GM19395 (cell line): ENCODE measurements at regions not wholly inside any gene's neighbourhood (a gene's known extent, or its start where the extent isn't known, plus 50 kb on each side); places are given as distances from the start of the nearest gene placed in this dataset.
"Not testable (repeated sequence)": the region's sequence is repeated elsewhere in the genome, so short reads cannot be mapped to it uniquely, and the experiment has no call there.

Experiments
- ATAC-seq: cut with Tn5 transposase; IDR thresholded peaks from one replicate; pipeline ENCODE4 v1.9.1; 2021; ENCODE audit warnings: mild to moderate bottlenecking, moderate library complexity; ENCODE audit not compliant: unreplicated experiment

DNA sequence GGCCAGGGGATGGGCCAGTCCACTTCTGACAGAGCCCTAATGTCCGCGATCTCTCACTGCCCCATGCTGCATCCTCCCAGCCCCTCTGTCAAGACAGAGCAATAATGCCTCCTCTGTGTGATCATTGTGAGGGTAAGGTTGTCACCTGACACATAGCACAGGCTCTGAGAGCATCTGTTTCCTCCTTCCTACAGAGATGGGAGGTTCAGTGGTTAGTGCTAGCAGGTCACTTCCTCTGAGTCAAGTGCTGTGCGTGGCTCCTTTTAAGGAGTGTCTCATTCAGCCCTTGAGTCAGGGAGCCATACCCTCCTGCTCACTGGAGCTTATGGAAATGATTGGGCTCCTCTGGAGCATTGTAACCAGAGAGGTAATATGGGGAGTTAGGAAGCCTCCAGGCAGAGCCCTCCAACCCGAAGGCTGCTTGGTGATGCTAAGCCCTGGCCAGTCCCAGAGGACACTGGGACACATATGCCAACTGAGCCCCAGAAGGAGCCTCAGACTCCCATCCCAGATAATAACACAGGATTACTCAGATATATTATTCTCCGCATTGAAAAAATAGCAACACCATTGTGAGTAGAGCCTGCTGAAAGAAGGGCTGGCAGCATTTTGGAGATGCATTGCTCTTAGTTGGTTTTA, 189.0 kb downstream of the GALNT1 start:
- no peak for ATAC-seq

DNA sequence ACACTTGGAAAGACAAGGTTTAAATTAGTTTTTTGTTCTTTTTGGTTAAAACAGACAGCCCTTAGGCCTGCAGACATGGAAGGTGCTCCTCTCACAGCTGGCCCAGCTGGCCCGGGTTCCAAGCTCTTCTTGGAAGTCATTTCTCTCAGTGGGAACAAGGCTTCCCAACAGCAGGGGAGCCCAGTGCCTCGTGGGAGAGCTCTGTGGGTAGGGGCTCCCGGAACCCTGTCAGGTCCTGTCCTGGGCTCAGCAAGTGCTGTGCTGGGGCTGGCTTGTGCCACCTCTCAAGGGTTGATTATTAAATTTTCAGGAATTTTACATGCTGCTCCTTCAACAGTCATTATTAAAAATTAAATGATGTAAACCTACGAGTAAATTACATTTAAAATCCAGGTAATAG, 189.6 kb downstream of the GALNT1 start:
- ATAC-seq, result no peak

DNA sequence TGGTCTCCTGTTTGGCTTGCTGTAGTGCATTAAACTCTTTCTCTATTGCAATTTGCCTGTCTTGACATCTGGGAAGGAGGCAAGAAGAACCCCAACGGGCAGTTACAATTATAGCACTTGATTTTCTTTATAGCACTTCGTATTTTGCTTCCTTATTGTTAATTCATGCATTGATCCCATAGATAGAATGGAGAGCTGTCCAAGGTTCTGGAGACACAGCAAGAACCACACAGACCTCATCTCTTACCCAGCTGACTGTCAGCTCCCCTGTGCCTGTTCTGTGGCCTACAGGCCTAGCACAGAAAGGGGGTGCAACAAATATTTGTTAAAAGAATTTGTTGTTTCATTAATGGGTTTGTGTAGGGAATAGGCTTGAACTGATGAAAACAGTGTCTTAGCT, 194.3 kb downstream of the GALNT1 start:
- no peak for ATAC-seq

DNA sequence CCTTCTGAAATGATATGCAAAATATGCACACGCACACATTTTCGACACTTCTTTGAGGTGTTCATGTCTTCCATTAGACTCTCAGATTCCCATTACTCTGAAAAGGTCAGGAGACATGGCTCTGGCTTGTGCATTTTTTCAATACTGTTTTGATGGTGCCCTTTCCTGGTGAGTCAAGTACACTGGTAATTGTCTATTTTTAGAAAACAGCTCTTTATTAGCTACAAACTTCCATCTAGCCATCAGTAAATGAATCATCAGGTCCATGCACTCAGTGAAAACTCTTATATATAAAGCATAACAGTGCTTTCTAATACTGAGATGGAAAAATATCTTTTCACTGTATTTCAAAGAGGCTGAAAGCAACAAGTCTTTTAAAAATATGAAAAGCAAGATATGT, 194.9 kb downstream of the GALNT1 start:
- no peak for ATAC-seq

DNA sequence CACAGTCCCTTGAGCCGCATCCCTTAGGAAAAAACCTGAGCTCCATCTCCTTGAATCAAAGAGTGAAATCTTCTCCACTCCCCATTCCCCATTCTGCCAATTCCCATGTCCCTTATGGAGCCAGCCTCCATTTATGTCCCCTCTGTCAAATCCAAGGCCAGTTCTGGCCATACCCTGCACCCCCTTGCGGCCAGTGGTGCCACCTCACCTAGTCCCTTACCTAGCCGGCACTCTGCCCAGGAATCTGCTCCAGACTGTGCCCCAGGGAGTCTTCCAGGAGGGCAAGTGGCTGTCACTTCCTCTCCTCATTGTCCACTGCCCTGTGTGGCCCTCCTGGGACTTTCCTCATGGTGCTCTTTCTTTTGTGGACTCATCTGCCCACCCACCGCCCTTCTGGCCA, 195.4 kb upstream of the RMP24 start:
- no peak for ATAC-seq

DNA sequence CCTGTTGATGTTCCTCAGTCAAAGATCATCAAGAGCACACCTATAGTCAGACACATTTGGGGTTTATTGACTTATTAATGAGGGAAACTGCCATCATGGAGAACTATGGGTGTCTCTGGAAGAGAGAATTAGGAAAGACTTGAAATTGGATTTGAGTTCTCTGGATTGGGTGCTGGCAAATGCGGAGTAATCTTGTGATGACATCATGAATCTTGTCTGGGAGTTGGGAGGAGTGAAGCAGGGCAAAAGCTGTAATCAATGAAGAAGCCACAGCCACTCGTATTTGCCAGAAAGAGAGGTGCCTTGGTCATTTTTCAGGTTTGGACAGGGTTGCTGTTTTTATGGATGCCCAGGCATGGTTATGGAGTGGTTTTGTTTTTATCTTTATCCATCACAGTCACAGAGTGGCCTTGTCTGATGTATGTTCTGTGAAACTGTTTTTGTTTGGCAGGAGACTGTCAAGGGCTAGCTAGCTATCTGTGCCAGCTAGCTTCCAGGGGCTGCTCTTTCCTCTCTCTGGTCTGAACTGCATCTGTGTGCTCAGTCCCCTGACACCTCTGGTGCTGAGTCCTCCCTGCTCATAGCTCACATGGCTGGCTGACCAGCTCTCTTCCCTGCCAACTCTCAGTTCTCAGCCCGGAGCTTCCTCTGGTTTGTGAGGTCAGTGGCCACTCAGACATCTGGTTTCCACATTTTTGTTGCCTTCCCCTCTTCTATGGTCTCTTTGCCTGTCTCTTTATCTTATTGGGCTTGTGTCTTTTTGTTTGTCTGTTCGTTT, 193.4 kb upstream of the RMP24 start:
- no peak for ATAC-seq

DNA sequence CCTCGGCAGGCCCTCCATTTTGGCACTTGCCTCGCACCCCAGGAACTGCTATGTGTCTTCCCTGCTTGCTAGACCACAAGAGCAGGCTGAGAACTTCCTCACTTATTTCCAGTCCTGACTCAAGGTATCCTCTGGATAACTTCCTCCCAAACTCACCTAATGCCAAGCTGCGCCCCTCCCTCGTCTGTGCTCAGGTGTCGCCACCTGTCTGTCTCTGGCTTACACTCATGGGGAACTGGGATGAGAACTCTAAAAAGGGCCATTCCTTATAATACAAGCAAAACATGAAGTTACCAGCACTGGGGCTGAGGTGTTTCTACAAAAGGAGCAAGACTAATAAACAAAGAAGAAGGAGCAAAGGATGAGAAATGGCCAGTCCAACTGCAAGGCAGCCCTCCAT, 191.5 kb upstream of the RMP24 start:
- no peak for ATAC-seq

DNA sequence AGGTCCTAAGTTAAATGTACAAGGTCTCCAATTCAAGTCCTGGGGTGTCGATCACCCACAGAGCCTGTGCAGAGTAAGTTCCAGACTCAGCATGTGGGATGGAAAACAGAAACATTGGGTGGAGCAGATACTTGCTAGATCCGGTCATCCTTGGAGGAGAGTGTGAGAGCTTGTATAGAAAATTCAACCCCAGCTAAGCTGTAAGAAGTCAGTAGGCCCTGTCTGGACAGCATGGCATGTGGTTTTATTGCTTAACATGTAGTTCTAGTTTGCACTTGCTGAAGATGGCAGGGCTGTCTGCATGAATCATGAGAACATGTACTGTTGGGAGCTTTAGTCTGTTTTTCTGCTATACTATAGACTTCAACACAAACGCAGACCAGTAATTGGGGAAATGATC, 189.6 kb upstream of the RMP24 start:
- ATAC-seq, result no peak

DNA sequence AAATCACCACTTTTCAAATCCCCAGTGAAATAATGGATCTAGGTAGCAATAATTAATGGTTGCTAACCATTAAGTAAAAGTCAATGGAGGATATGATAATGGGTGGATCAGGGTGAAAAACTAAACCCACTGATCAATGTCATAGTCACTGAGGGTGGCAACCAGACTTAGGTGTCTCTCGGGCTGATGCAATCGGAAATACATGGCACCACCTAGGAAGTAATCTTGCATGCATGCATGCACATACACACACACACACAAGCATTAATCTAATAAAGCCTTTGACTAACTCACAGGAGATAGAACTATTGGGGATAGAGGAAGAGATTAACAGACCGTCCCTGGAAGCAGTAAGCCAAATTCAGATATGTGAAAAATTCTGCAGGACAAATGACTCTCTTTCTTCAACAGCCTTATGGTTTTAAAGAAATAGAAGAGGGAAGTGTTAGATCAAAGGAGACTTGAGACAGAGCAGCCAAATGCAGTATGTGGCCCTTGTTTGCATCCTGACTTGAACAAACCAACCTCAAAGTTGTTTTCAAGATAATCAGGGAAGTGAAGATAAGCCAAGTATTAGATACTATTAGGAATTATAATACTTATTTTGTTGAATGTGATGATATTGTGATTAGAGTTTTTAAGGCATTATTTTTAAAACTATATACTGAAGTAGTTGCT, 186.0 kb upstream of the RMP24 start:
- ATAC-seq, result no peak

DNA sequence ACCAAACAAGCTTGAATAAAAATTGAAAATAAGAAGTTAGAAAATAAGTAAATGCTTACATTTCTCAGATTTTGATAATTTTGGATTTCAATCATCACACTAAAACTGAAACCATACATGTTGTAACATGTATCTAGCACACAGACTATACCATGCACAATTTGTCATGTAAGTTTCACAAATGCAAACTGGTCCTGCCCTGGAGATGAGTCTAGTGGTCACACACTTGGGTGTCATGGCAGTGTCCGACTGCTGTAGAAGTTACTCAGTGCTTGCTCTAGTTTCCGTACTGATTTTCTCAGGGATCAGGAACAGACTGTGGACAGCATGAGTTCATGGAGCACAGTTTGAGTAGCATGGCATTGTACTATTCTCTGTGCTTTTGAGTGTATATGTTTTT, 182.9 kb upstream of the RMP24 start:
- no peak for ATAC-seq

DNA sequence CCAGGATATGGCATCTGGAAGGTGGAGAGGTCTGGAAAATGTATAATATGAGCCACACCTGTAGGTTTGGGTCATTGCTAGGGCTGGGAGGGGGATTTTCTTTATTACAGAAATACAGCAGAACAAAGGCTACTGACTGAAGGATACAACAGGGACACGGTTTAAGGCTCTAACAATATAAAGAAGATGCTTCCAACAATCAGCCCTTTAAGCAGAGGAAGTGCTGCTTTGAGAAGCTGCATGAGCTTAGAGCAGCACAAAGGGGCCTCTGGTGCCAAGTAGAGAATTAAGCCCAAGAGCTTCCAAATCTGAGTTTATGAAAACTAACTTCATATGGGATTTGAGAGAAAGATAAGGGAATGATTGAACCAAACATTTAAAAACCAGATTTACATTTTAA, 174.5 kb upstream of the RMP24 start:
- no peak for ATAC-seq

DNA sequence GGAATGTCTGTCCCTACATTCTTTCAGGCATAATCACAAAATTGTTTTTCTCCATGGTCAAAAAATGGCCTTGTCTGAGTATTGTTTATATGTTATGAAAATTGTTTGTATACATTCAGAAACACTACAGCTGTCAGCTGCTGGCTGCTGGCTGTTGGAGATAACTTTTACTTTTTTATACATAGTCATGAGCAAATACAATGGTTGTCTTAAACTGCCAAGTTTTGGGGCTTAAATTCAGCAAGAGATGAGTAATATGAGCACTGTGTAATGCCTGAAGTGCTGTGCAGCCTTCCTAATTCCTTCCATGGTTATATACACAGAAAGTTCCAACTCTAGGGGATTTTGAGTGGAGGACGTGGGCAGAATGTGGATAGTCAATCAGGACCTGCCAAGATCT, 168.9 kb upstream of the RMP24 start:
- ATAC-seq, result no peak

DNA sequence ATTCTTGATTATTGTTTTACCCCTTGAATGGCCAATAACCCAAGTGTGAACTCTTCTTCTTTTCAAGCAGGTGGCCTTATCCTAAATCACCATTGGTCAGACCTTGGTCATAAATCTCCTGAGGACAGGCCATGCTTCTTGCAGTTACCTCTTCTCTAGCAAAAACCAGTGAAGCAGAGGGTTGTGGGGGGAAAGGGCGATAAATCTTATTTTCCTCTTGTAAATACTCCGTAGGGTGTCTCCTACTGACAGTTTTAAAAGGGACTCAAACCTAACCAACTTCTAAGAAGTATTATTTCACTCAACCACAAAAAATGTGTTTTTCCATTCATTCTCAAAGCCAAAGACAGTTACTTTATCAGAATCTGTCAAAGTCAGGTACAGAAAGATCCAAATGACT, 168.1 kb upstream of the RMP24 start:
- no peak for ATAC-seq

DNA sequence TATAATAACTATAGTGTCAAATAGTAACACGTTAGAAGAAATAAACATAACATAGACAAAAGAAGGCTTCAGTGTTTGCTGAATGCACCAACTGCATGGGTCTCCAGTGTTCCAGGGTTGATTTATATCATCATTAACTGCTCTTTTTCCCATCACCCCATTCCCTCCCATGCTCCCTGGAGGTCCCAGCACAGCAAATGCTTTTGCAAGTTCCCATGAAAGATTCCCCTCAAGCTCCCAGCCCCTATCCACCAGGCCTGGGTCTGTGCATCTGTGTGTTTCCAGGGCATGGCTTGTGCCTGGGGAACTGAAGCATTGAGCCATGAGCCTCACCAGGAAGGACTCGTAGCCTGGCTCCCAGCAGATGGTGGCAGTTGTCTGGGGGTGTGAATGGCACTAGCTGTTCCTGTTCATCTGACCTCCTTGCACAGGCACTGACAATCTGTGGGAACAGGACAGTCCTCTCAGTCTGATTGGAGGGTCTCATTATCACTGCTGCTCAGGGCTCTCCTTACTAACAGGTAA, 164.6 kb upstream of the RMP24 start:
- ATAC-seq, result no peak

DNA sequence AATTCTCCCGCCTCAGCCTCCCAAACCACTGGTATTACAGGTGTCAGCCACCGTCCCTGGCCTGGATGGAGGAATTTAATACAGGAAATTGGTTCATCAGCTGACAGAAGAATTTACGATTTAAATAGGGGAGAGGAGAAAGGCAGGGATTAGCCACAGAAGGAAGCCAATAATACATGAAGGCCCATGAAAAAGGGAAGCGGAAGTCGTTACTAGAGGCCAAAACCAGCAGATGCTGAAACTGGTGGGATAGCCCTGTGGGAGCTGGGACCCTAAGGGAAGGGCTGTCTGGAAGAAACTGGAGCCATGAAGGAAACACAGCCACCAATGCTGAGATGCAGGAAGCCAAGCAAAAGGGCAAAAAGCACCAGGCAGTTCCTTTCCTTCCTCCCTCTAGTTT, 163.7 kb upstream of the RMP24 start:
- ATAC-seq, result no peak

DNA sequence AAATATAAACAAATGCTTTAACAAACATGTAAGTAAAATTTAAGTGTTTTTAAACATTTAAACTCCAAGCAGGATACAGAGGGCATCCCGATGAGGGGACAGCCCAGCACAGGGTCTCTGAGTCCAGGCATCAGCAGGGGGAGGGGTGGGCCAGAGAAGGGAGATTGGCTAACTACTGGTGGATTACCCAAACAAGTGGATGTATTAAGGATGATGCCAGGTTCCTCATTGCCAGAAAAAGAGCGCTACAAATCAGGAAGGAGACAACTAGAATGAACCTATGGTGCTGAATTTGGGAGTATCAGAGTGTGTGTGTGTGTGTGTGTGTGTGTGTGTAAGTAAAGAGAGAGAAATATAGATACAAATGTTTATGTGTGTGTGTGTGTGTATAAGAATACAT, 162.0 kb upstream of the RMP24 start:
- no peak for ATAC-seq

DNA sequence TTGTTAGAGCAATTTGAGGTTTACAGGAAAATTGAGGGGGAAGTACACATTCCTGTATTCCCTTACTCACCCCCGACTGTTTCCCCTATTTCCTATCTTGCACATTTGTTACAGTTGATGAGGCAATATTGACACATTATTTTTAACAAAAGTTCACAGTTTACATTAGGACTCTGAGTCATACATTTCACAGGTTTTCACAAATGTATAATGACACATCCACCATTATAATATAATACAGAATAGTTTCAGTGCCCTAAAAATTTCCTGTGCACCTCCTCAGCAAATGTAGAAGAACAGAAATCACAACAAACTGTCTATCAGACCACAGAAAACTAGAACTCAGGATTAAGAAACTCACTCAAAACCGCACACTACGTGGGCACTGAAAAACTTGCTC, 160.6 kb upstream of the RMP24 start:
- ATAC-seq, result no peak

DNA sequence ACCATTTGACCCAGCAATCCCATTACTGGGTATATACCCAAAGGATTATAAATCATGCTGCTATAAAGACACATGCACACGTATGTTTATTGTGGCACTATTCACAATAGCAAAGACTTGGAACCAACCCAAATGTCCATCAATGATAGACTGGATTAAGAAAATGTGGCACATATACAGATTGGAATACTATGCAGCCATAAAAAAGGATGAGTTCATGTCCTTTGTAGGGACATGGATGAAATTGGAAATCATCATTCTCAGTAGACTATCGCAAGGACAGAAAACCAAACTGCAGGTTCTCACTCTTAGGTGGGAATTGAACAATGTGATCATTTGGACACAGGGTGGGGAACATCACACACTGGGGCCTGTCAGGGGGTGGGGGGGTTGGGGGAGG, 157.5 kb upstream of the RMP24 start:
- not testable (repeated sequence) for ATAC-seq

DNA sequence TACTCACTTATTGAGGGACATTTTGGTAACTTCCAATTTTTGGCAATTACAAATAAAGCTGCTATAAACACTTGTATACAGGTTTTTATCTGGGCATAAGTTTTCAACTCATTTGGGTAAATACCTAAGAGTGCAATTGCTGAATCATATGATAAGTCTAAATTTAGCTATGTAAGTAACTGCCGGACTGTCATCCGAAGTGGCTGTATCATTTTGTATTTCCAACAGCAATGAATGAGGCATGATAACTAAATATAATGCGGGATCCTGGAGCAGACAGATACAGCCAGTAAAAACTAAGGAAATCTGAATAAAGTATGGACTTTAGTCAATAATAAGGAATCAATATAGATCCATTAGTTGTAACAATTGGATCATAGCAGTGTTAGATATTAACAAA, 156.5 kb upstream of the RMP24 start:
- ATAC-seq, result no peak

DNA sequence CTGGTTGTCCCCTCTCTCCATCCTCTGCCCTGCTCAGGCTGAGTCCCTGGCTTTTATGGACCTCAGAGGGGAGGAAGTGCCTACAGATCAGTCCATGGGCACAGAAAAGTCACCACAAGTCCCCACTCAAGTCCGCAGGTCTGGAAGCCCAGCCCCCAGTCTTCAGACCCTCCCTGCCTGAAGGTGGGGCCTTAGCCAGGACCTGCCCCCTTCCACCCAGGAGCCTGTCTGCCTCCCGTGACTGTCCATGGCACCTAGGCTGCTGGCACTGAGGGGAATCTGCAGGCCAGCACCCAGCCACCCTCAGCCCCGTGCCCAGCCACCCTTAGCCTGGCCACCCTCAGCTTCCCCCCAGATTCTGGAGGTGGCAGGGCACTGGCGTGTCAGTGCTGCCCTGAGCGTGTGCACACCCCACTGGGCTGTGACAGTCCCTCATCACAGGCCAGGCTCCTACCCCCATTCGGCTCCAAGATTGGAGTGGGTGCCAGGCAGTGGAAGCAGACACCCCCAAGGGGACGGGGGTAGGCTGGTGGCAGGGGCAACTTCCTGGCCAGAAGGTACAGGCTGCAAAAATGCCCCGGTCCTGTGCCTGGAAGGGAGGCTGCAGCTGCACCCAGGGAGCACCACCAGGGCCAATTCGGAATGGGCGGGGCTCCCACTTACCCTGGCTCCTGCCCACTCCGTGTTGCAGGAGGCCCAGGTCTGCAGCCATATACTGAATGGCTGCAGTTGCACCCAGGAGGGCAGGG, 154.7 kb upstream of the RMP24 start:
- ATAC-seq, result no peak

DNA sequence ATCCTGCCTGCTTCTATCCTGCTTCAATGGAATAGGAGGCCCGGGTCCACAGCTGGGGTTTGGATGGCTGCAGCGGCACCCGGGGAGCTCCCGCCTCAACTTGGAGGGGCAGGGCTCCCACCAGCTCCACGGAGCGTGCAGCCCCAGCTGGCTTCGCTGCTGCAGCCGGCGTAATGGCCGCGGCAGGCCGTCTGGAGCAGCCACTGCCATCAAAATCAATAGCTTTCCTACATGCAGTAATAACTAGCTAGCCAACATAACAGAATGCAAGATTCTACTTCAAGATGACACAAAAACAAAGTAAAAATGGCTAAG, 154.2 kb upstream of the RMP24 start:
- no peak for ATAC-seq

DNA sequence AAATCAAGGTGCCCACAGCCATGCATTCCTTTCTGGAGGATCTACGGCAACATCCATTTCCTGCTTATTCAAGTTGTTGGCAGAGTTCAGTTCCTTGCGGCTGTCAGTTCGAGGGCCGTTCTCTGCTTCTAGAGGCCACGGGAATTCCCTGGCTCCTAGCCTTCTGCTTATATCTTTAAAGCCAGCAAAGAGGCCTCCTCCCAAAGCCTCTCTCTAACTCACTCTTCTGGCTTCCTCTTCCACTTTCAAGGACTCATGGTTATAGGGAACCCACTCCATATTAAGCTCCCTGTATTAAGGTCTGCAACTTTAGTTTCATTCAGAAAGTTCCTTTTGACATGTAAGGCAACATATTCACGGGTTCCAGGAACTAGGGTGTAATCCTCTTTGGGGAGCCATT, 150.1 kb upstream of the RMP24 start:
- ATAC-seq, result no peak
